Smooth muscle cell (in vitro differentiated cells): ENCODE measurements at regions not wholly inside any gene's neighbourhood (a gene's known extent, or its start where the extent isn't known, plus 50 kb on each side); places are given as distances from the start of the nearest gene placed in this dataset.
"Not testable (repeated sequence)": the region's sequence is repeated elsewhere in the genome, so short reads cannot be mapped to it uniquely, and the experiment has no call there.

ENCODE experiments used
- DNase-seq: peaks from one replicate; lab custom pipeline; 2025; ENCODE audit not compliant: unreplicated experiment; lab: John Stamatoyannopoulos, UW
- H2AFZ ChIP-seq: fragments of 200-600 bp; sonication (generic); 2 replicates; pipeline ENCODE4 v1.6.0; 2016; ENCODE audit warnings: antibody characterized with exemption, low read depth, mild to moderate bottlenecking
- H3F3A ChIP-seq: fragments of 200-600 bp; sonication (generic); 2 replicates; pipeline ENCODE4 v1.6.0; 2017; ENCODE audit warnings: antibody characterized with exemption, low read depth
- H3K27ac ChIP-seq: fragments of 200-600 bp; sonication (generic); 2 replicates; pipeline ENCODE4 v1.5.1; 2016; ENCODE audit warnings: low read depth, mild to moderate bottlenecking
- H3K27me3 ChIP-seq: fragments of 200-600 bp; sonication (generic); 2 replicates; pipeline ENCODE4 v1.6.1; 2016; ENCODE audit warnings: low read depth, mild to moderate bottlenecking
- H3K36me3 ChIP-seq: fragments of 200-600 bp; sonication (generic); 2 replicates; pipeline ENCODE4 v1.5.1; 2016; ENCODE audit warnings: low read depth
- H3K4me1 ChIP-seq: fragments of 200-600 bp; sonication (generic); 2 replicates; pipeline ENCODE4 v1.5.1; 2016; ENCODE audit warnings: low read depth
- H3K4me2 ChIP-seq: fragments of 200-600 bp; sonication (generic); 2 replicates; pipeline ENCODE4 v1.6.0; 2016; ENCODE audit warnings: mild to moderate bottlenecking
- H3K4me3 ChIP-seq: fragments of 200-600 bp; sonication (generic); 2 replicates; pipeline ENCODE4 v1.5.1; 2016; ENCODE audit warnings: mild to moderate bottlenecking
- H3K79me2 ChIP-seq: fragments of 200-600 bp; sonication (generic); 2 replicates; pipeline ENCODE4 v1.6.0; 2016; ENCODE audit warnings: low read depth, mild to moderate bottlenecking
- H3K9ac ChIP-seq: fragments of 200-600 bp; sonication (generic); 2 replicates; pipeline ENCODE4 v1.6.0; 2016; ENCODE audit warnings: low read depth
- H3K9me3 ChIP-seq: fragments of 200-600 bp; sonication (generic); replicated peaks from 2 replicates; pipeline ENCODE4 v1.5.1; 2016; ENCODE audit warnings: low read depth
- H4K20me1 ChIP-seq: fragments of 200-600 bp; sonication (generic); 2 replicates; pipeline ENCODE4 v1.6.0; 2016; ENCODE audit warnings: low read depth
- CTCF ChIP-seq: fragments of 200-600 bp; sonication (generic); IDR thresholded peaks from 2 replicates; pipeline ENCODE4 v1.5.1; 2017; ENCODE audit warnings: borderline replicate concordance, mild to moderate bottlenecking, antibody characterized with exemption; ENCODE audit not compliant: insufficient read depth, poor library complexity, severe bottlenecking
- WGBS: methylation state at CpG from one replicate; pipeline ENCODE4 v1.1.7; 2016; ENCODE audit warnings: low lambda C conversion rate; 5-methylcytosine and 5-hydroxymethylcytosine counted together

- Histone ChIP-seq H4K20me1 (no peaks in the 10 kb centered on the region), H3K4me1 (no peaks in the 10 kb centered on the region), H3F3A (no peaks in the 10 kb centered on the region), H3K36me3 (no peaks in the 10 kb centered on the region), H2AFZ (no peak overlapping the region), H3K4me3 (no peak overlapping the region), H3K9ac (no peak overlapping the region), H3K27ac (no peak overlapping the region), H3K27me3 (no peaks in the 10 kb centered on the region), H3K79me2 (no peaks in the 10 kb centered on the region), H3K9me3 (no peaks in the 10 kb centered on the region), H3K4me2 (no peak overlapping the region)
- DNase-seq: no peak
- TF ChIP-seq CTCF: no peak
- WGBS: 63% methylated on average over 1 of the region's 1 CpG
Measured at GRCh38 chr7:20916311-20916710, 129.6 kb upstream of the SP8 start.

GRCh38 chr7:20917603-20918002 lies 130.9 kb upstream of the SP8 start:
- 73% methylated on average over 3 of the region's 3 CpGs for WGBS
- Histone ChIP-seq H3K4me3 (no peak overlapping the region), H3K4me2 (no peak overlapping the region), H3K79me2 (no peaks in the 10 kb centered on the region), H3K9me3 (no peaks in the 10 kb centered on the region), H4K20me1 (no peaks in the 10 kb centered on the region), H3K9ac (no peak overlapping the region), H2AFZ (no peak overlapping the region), H3K27ac (no peak overlapping the region), H3K27me3 (no peaks in the 10 kb centered on the region), H3F3A (no peaks in the 10 kb centered on the region), H3K36me3 (no peaks in the 10 kb centered on the region), H3K4me1 (no peaks in the 10 kb centered on the region)
- TF ChIP-seq CTCF: no peak
- no peak for DNase-seq

GRCh38 chr7:20918156-20918555 lies 131.5 kb upstream of the SP8 start:
- Histone ChIP-seq H3K79me2 (no peaks in the 10 kb centered on the region), H3K4me3 (no peak overlapping the region), H2AFZ (no peak overlapping the region), H3K9me3 (no peaks in the 10 kb centered on the region), H3K4me1 (no peaks in the 10 kb centered on the region), H4K20me1 (no peaks in the 10 kb centered on the region), H3K27me3 (no peaks in the 10 kb centered on the region), H3K36me3 (no peaks in the 10 kb centered on the region), H3K27ac (no peak overlapping the region), H3F3A (no peaks in the 10 kb centered on the region), H3K9ac (no peak overlapping the region), H3K4me2 (no peak overlapping the region)
- no peak for TF ChIP-seq CTCF
- no peak for DNase-seq
- 92% methylated on average over 4 of the region's 4 CpGs for WGBS

GRCh38 chr7:20927178-20927577 lies 140.5 kb upstream of the SP8 start:
- not testable (repeated sequence) for H3K36me3 ChIP-seq, H3F3A ChIP-seq, H3K4me1 ChIP-seq, DNase-seq, H4K20me1 ChIP-seq, H3K4me3 ChIP-seq, H3K9ac ChIP-seq, H3K79me2 ChIP-seq, H3K4me2 ChIP-seq, H3K27me3 ChIP-seq, H2AFZ ChIP-seq, H3K9me3 ChIP-seq, H3K27ac ChIP-seq
